ENCODE measurements at regions not wholly inside any gene's neighbourhood (a gene's known extent, or its start where the extent isn't known, plus 50 kb on each side); places are given as distances from the start of the nearest gene placed in this dataset.

GRCh38 chr22:49179175-49179574 lies 648.5 kb downstream of the BRD1 start:
- DNase-seq: no peak

- no peak for DNase-seq
These were observed 649.2 kb downstream of the BRD1 start for GRCh38 chr22:49178246-49179005.

GRCh38 chr22:49177666-49178065 lies 650.0 kb downstream of the BRD1 start:
- DNase-seq: no peak

DNA sequence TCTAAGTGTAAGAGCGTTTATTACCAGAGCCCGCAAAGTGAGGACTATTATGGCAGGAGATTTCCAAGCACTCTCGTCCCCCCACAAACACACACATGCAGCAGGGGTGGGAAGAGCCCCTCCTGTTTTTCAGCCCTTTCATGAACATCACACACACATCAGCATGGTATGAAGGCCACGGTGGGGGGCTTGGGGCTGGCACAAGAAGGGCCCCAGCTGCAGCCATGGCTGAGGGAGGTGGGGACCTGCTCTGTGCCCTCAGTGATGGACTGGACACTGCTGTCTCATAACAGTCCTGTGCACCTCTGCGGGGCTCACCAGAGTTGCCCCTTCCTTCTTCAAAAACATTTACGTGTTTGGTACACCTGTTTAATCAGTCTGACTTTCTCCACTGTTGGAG lies 650.7 kb downstream of the BRD1 start:
- no peak for DNase-seq

DNA sequence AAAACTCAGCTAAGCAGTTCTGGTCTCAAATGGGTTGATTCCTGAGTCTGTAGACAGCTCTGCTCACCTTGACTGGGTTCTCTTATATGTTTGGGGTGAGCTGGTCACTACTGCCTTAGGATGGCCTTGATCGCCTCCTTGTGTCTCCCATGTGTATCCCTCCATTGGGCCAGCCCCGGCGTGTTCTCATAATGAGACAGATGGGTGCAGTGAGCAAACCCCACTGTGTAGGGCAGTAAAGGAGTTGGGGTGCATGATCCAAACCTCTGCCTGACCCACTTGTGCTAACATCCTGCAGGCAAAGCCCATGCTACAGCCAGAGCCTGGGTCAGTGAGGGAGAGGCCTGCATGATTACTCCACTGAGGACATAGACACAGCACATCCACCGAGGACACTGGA lies 657.6 kb downstream of the BRD1 start:
- no peak for DNase-seq

DNA sequence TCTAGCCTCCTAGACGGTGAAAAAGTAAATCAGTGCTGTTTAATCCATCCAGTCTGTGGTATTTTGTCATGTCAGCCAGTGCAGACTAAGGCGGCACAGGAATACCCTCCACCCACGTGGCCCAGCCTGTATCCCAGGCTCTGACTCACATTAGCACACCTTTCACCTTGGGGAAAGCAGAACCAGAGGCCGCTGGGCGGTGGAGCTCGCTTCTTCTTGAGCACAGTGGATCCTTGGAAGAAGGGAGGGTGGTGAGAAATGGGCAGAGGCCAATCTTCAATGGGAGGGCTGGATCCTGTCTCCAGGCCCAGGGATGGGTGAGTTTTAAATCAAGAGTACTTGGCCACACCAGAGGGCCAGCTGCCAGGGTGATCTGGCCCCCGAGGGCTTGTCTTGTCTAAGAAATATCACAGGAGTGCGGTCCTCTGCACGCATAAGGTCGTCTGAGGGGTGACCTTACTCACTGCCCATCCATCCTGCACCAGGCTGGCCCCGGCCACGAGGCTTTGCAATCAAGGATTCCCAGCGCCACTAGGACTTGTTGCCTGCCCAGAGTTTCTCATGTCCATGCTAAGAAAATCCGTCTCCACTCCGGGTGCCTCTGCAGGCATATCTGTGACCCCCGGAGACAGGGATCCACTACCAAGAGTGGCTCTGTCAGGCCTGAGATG lies 658.5 kb downstream of the BRD1 start:
- no peak for DNase-seq

- DNase-seq: no peak
These were observed 659.4 kb downstream of the BRD1 start for GRCh38 chr22:49168219-49168813.

DNA sequence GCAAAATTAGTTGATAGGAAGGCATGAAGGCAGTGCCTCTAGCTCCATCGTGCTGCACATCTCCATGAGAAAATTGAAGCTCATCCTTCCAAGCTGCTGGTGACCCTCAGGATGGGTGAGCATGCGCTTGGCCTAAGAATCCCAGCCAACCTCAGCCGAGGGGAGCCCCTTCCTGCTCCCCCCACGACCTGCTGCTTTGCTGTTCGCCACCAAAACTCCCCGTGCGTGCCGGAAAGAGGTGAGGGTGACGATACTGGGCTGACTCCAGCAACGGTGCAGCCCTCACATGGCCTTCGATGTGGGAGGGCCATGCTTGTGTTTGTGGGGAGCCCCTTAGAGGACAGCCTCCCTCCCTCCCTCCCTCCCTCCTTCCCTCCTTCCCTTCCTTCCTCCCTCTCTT lies 660.9 kb downstream of the BRD1 start:
- no peak for DNase-seq

DNA sequence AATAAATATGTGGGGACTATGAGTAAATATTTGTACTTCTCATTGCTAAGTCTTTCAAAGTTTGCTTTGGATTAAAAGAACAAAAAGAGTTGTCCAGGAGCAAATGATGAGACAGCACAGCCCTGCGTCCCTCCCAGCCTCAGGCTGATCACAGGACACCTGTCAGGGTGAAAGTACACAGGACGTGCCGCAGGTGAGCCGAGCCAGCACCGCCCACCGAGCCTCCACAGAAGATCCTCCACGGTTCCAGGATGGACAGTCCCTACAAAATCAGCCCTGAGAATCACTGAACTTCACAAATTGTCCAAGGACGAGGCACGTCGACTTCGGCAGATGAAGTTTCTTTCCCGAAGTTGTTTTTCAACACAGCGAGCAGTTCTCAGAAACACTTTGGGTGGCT lies 661.5 kb downstream of the BRD1 start:
- DNase-seq: no peak

GRCh38 chr22:49164773-49165320 lies 662.8 kb downstream of the BRD1 start:
- no peak for DNase-seq

DNA sequence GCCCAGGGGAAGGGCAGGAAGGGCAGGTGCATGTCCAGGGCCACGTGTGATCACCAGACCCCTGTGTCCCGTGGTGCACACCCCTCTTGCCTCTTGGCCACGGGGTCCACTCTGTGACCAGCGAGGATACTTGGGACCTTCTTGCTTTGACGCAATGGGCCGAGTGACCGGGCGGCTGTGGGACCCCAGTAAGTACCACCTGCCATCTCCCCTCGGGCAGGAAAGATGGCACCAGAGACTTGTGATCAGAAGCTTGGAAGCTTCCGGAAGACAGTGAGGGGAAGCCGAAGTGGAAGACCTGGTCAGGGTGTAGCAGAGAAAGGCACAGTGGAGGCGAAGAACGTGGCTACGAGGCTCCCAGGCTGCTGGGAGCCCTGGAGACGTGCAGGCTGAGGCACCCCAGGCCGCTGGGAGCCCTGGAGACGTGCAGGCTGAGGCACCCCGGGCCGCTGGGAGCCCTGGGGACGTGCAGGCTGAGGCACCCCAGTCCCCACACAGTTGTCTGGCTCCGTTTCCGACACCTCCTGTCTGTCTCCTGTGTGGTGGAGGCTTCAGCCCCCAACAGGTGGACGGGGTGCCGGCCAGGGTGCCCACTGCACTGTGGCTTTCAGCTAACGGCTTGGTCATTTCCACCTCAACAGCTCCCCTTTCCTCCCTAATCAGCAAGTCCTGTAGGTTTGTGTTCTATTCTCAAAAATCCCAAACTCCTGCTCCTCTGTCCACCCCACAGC lies 663.5 kb downstream of the BRD1 start:
- DNase-seq: no peak

GRCh38 chr22:49163258-49163959 lies 664.3 kb downstream of the BRD1 start:
- DNase-seq: no peak

- no peak for DNase-seq
These were observed 664.8 kb downstream of the BRD1 start for GRCh38 chr22:49162841-49163240.

GRCh38 chr22:49161002-49161850 lies 666.4 kb downstream of the BRD1 start:
- DNase-seq: no peak

DNA sequence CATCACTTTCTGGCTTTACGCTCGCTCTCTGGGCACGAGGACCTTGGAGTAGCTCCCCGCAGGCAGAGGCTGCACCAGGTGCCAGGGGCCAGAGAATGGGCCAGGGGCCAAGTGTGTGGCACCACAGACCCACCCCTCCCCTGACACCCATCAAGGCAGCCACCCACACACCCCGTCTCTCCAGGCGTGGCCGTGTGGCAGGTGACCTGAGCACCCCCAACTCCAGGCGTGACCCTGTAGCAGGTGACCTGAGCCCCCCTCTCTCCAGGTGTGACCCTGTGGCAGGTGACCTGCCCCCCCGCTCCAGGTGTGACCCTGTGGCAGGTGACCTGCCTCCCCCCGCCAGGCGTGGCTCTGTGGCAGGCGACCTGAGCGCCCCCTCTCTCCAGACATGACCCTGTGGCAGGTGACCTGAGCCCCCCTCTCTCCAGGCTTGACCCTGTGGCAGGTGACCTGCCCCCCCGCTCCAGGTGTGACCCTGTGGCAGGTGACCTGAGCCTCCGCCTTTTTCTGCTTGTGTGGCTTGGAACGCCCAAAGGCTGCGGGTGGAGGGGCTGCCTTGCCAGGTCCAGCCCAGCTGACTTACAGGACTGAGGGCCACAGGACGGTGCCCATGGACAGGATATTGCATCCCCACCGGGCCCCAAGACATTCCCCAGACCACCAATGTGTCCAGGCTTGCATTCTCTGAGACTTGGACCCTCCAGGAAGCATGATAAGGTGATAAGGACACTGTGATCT lies 667.2 kb downstream of the BRD1 start:
- no peak for DNase-seq

- DNase-seq: no peak
These were observed 668.0 kb downstream of the BRD1 start for GRCh38 chr22:49159711-49160110.

DNA sequence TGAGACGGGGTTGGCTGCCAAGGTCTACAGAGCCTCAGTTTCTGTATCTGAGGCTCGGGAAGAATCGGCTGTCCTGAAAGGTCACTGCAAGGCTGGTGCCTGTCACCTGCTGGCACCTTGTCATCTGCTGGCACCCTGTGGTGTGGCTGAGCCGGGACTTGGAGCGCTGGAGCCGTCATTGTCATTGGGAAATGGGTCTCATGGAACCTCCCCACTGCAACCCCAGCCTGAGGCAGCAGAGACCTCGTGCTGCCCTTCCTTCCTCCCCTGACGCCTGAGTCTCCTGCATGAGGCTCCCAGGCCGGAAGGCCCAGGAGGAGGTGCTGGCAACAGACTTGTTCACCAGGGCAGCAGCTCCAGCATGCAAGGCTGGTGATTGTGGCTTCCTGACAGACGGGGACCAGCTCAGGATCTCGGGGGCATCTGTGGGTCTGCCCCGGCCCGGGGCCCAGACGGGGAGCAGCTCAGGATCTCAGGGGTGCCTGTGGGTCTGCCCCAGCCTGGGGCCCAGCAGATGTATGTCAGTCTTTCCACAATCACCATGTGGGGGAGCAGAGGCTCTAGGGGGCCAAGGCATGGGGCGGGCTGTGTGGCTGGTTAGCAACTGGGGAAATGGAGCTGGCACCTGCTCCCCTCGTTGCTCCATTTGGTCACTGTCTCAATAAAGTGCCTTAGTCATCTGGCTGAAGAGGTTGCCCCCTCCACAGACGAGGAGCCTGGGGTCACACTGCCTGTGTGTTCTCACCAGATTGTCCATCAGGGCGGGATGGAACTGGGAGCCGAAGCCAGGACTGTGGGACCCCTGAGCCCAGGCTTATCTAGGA lies 668.7 kb downstream of the BRD1 start:
- DNase-seq: no peak

- no peak for DNase-seq
These were observed 669.9 kb downstream of the BRD1 start for GRCh38 chr22:49157529-49158339.

GRCh38 chr22:49156662-49157285 lies 670.9 kb downstream of the BRD1 start:
- peak; percentile 97 for DNase-seq

Measured in NCI-H1105 (cell line).